A549 (cell line): ENCODE measurements at regions not wholly inside any gene's neighbourhood (a gene's known extent, or its start where the extent isn't known, plus 50 kb on each side); places are given as distances from the start of the nearest gene placed in this dataset.
A peak's percentile ranks its signal among the peaks of the same experiment; 100 is the strongest.

Experiments used
- ATAC-seq, 2 experiments: fragments of 200-7000 bp in 1 of 2; fragments of >200 bp in 1 of 2; cut with Nextera tagmentation in 1 of 2; cut with Tn5 transposase in 1 of 2; 3 replicates each; pipeline versions ENCODE4 v1.8.0 to v1.9.1; 2018 to 2020; ENCODE audit warnings: mild to moderate bottlenecking in 1 of 2, moderate library complexity in 1 of 2
- CTCF ChIA-PET: fragments of 300-600 bp; sonication (Branson Sonifier 250); formaldehyde crosslinking; extraction: SDS; loops from one replicate; lab custom pipeline; 2021; ENCODE audit warnings: antibody characterized with exemption, inconsistent platforms; lab: Yijun Ruan, JAX
- POLR2A ChIA-PET: fragments of 350-600 bp; formaldehyde crosslinking; extraction: SDS; loops from one replicate; lab custom pipeline; 2021; ENCODE audit warnings: antibody characterized with exemption, inconsistent platforms; lab: Yijun Ruan, JAX
- DNase-seq, 2 experiments: peaks; one replicate each; pipeline versions ENCODE4 v3.0.0 to v3.0.0-alpha.2; 2011 to 2016; ENCODE audit warnings: low read depth in 1 of 2, low spot score in 1 of 2
- FAIRE-seq: peaks from 2 replicates; lab custom pipeline; 2011; peaks lifted over from hg19 to GRCh38; lab: Jason Lieb, UNC
- H3K27ac ChIP-seq, 2 experiments: fragments of >200 bp; sonication (Bioruptor Twin); formaldehyde crosslinking; 3 replicates each; pipeline ENCODE4 v1.5.1; 2016 to 2017
- H3K4me1 ChIP-seq: fragments of >200 bp; sonication (Bioruptor Twin); formaldehyde crosslinking; 3 replicates; pipeline ENCODE4 v1.6.1; 2016
- H3K4me2 ChIP-seq: fragments of >200 bp; sonication (Bioruptor Twin); formaldehyde crosslinking; 3 replicates; pipeline ENCODE4 v1.6.1; 2016
- H3K4me3 ChIP-seq: fragments of >200 bp; sonication (Bioruptor Twin); formaldehyde crosslinking; 3 replicates; pipeline ENCODE4 v1.5.1; 2016
- H3K9me3 ChIP-seq: fragments of >200 bp; sonication (Bioruptor Twin); formaldehyde crosslinking; 3 replicates; pipeline ENCODE4 v1.6.1; 2016
- CBX8 ChIP-seq: fragments of 200-600 bp; sonication (generic); IDR thresholded peaks from 2 replicates; pipeline ENCODE4 v1.6.1; 2016
- CTCF ChIP-seq: fragments of >200 bp; sonication (Bioruptor Twin); formaldehyde crosslinking; IDR thresholded peaks from 3 replicates; pipeline ENCODE4 v1.5.1; 2016
- EHF ChIP-seq: fragments of 250-450 bp; sonication (Bioruptor Pico); IDR thresholded peaks from 2 replicates; pipeline ENCODE4 v1.5.0; 2020; ENCODE audit warnings: mild to moderate bottlenecking
- FOSL2 ChIP-seq, 2 experiments: fragments of 450-650 bp in 1 of 2; fragments of >200 bp in 1 of 2; sonication (Bioruptor Twin) in 1 of 2; formaldehyde crosslinking; IDR thresholded peaks; 2 replicates each; pipeline versions ENCODE4 v1.5.0 to v1.6.1; 2016 to 2020; ENCODE audit warnings: mild to moderate bottlenecking in 1 of 2, moderate library complexity in 1 of 2
- FOXS1 ChIP-seq: fragments of 250-450 bp; sonication (Bioruptor Pico); IDR thresholded peaks from 2 replicates; pipeline ENCODE4 v1.5.0; 2020; ENCODE audit warnings: mild to moderate bottlenecking, moderate library complexity
- HOXB13 ChIP-seq: fragments of 250-450 bp; sonication (Bioruptor Pico); IDR thresholded peaks from 2 replicates; pipeline ENCODE4 v1.5.0; 2020; ENCODE audit warnings: low read depth, mild to moderate bottlenecking, moderate library complexity
- JUNB ChIP-seq: fragments of >200 bp; sonication (Bioruptor Twin); formaldehyde crosslinking; IDR thresholded peaks from 2 replicates; pipeline ENCODE4 v1.6.1; 2016
- MAX ChIP-seq: IDR thresholded peaks from 2 replicates; pipeline ENCODE4 v1.6.1; 2012
- MAZ ChIP-seq: fragments of 150-350 bp; IDR thresholded peaks from 2 replicates; pipeline ENCODE4 v1.6.1; 2014; ENCODE audit warnings: antibody characterized with exemption, low read depth, low read length, borderline replicate concordance
- MYC ChIP-seq: IDR thresholded peaks from 2 replicates; pipeline ENCODE4 v1.6.1; 2012; ENCODE audit warnings: mild to moderate bottlenecking, inconsistent platforms, low read length, improper control_type of control experiment, borderline replicate concordance
- NFE2L2 ChIP-seq: fragments of 150-350 bp; conservative IDR thresholded peaks from 2 replicates; pipeline ENCODE4 v1.6.1; 2014; ENCODE audit warnings: low read length
- PBX3 ChIP-seq: IDR thresholded peaks from 2 replicates; pipeline ENCODE4 v1.6.1; 2012
- RAD21 ChIP-seq, 2 experiments: fragments of >200 bp in 1 of 2; sonication (Bioruptor Twin) in 1 of 2; formaldehyde crosslinking in 1 of 2; IDR thresholded peaks in 1 of 2; conservative IDR thresholded peaks in 1 of 2; 2 replicates in 1 of 2; 3 replicates in 1 of 2; pipeline ENCODE4 v1.6.1; 2012 to 2018; ENCODE audit warnings: inconsistent platforms in 1 of 2
- RARB ChIP-seq: fragments of 250-450 bp; sonication (Bioruptor Pico); IDR thresholded peaks from 2 replicates; pipeline ENCODE4 v1.8.0; 2021; ENCODE audit warnings: mild to moderate bottlenecking, moderate library complexity
- ZFP36 ChIP-seq: fragments of 450-650 bp; IDR thresholded peaks from 2 replicates; pipeline ENCODE4 v1.6.1; 2014; ENCODE audit warnings: borderline replicate concordance; ENCODE audit not compliant: partially characterized antibody
- ZSCAN20 ChIP-seq: fragments of 250-450 bp; sonication (Bioruptor Pico); IDR thresholded peaks from 2 replicates; pipeline ENCODE4 v1.8.0; 2022; ENCODE audit warnings: mild to moderate bottlenecking, moderate library complexity
- WGBS: methylation state at CpG from one replicate; pipeline ENCODE4 v1.1.6; 2017; ENCODE audit errors: missing lambda C conversion rate; 5-methylcytosine and 5-hydroxymethylcytosine counted together
- TF ChIP-seq, protein P1 (sequence below): fragments of 250-450 bp; sonication (Bioruptor Pico); IDR thresholded peaks from 2 replicates; pipeline ENCODE4 v1.5.0; 2021; ENCODE audit warnings: mild to moderate bottlenecking, moderate library complexity, borderline replicate concordance

GRCh38 chr9:80359941-80360881 is 788.4 kb downstream of the TLE4 start:
- no peak for TF ChIP-seq FOXS1 (CRISPR knock-in tag)
- TF ChIP-seq RARB (CRISPR knock-in tag): no peak
- H3K27ac ChIP-seq: no peak overlapping the region
- POLR2A ChIA-PET: no interaction called here
- 65% methylated on average over 34 of the region's 35 CpGs for WGBS
- ATAC-seq: no peak
- no peaks in the 10 kb centered on the region for H3K4me1 ChIP-seq
- DNase-seq: no peak
- FAIRE-seq: no peak
- CTCF ChIA-PET: no interaction called here
- no peak overlapping the region for H3K4me2 ChIP-seq
- H3K9me3 ChIP-seq: no peaks in the 10 kb centered on the region
- H3K4me3 ChIP-seq: no peak overlapping the region

- no peak overlapping the region for H3K4me2 ChIP-seq
- CTCF ChIA-PET: no interaction called here
- FAIRE-seq (no peak), ATAC-seq (no peak), DNase-seq (no peak)
- TF ChIP-seq ZFP36: no peak
- TF ChIP-seq CBX8: no peak
- no peak for TF ChIP-seq HOXB13 (CRISPR knock-in tag)
- TF ChIP-seq MAZ: no peak
- no peak for TF ChIP-seq MAX
- no peak for TF ChIP-seq PBX3
- no peak for TF ChIP-seq CTCF
- WGBS: 88% methylated on average over 3 of the region's 11 CpGs
- H3K4me3 ChIP-seq: no peak overlapping the region
- no peaks in the 10 kb centered on the region for H3K9me3 ChIP-seq
- POLR2A ChIA-PET: no interaction called here
- no peak overlapping the region for H3K27ac ChIP-seq
- no peaks in the 10 kb centered on the region for H3K4me1 ChIP-seq
Observed at GRCh38 chr9:80359291-80359690, 787.5 kb downstream of the TLE4 start.

DNA sequence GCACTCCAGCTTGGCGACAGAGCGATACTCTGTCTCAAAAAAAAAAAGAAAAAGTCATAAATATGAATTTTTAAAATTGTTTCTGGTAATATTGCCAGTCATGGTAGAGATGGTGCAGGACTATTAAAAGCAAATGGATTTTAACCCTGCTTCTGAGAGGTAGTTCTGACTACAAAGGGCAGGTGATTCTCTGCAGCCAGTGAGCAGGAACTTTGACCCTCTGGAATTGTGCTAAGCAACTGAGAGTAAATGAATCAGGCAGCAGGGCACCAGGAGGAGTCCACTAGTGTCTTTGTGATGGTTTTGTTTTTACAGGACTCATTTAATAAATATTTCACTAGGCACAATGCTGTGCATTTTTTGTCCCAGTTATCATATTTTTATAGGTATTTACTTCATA is 781.2 kb downstream of the TLE4 start:
- 48% methylated on average over 2 of the region's 2 CpGs for WGBS
- Histone ChIP-seq H3K4me3 (no peak overlapping the region), H3K4me1 (no peaks in the 10 kb centered on the region), H3K9me3 (no peaks in the 10 kb centered on the region), H3K27ac (no peak overlapping the region), H3K4me2 (no peak overlapping the region)
- ATAC-seq: no peak
- ChIA-PET CTCF (no interaction called here), POLR2A (no interaction called here)
- DNase-seq: no peak
- TF ChIP-seq MAX: no peak
- TF ChIP-seq NFE2L2: peak; percentile 61; the same call in 1 of the 2 replicates
- no peak for FAIRE-seq

- TF ChIP-seq RARB (CRISPR knock-in tag): no peak
- TF ChIP-seq CBX8: no peak
- TF ChIP-seq, protein P1, sequence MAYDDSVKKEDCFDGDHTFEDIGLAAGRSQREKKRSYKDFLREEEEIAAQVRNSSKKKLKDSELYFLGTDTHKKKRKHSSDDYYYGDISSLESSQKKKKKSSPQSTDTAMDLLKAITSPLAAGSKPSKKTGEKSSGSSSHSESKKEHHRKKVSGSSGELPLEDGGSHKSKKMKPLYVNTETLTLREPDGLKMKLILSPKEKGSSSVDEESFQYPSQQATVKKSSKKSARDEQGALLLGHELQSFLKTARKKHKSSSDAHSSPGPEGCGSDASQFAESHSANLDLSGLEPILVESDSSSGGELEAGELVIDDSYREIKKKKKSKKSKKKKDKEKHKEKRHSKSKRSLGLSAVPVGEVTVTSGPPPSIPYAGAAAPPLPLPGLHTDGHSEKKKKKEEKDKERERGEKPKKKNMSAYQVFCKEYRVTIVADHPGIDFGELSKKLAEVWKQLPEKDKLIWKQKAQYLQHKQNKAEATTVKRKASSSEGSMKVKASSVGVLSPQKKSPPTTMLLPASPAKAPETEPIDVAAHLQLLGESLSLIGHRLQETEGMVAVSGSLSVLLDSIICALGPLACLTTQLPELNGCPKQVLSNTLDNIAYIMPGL: no peak
- no peak for TF ChIP-seq ZSCAN20 (CRISPR knock-in tag)
- TF ChIP-seq FOSL2 (IDR thresholded peaks at IDR 0.05): no peak
- no peak for TF ChIP-seq FOSL2 (CRISPR knock-in tag; IDR thresholded peaks at IDR 0.05)
- TF ChIP-seq RAD21 (conservative IDR thresholded peaks at IDR 0.05 in 1 of 2, IDR thresholded peaks at IDR 0.05 in 1 of 2): no peak
- no peak for TF ChIP-seq MYC
- no peak for TF ChIP-seq JUNB
- no peak for TF ChIP-seq EHF (CRISPR knock-in tag)
- no peak for ATAC-seq
- no peak for DNase-seq
- no peak overlapping the region for H3K4me3 ChIP-seq
- ChIA-PET POLR2A (no interaction called here), CTCF (no interaction called here)
- H3K9me3 ChIP-seq: no peaks in the 10 kb centered on the region
- FAIRE-seq: no peak
- WGBS: 3% methylated on average over 1 of the region's 1 CpG
- H3K4me1 ChIP-seq: no peaks in the 10 kb centered on the region
- no peak overlapping the region for H3K27ac ChIP-seq
- H3K4me2 ChIP-seq: no peak overlapping the region
Observed at GRCh38 chr9:80351612-80352011, 779.8 kb downstream of the TLE4 start.
